HL-60 (cell line): ENCODE measurements at regions not wholly inside any gene's neighbourhood (a gene's known extent, or its start where the extent isn't known, plus 50 kb on each side); places are given as distances from the start of the nearest gene placed in this dataset.

Source experiments
- DNase-seq, 2 experiments: peaks; one replicate each; pipeline ENCODE4 v3.0.0-alpha.2; 2010 to 2020; ENCODE audit warnings: low read depth in 1 of 2, low spot score in 1 of 2
- H3K27ac ChIP-seq: fragments of 250-450 bp; sonication (Bioruptor Pico); replicated peaks from 2 replicates; pipeline ENCODE4 v1.5.1; 2020; ENCODE audit warnings: mild to moderate bottlenecking, moderate library complexity
- H3K27me3 ChIP-seq: fragments of 250-450 bp; sonication (Bioruptor Pico); 2 replicates; pipeline ENCODE4 v1.5.1; 2021; ENCODE audit warnings: mild to moderate bottlenecking, moderate library complexity; ENCODE audit not compliant: insufficient read depth, poor library complexity, severe bottlenecking
- H3K4me3 ChIP-seq: replicated peaks from 2 replicates; pipeline ENCODE4 v1.5.1; 2011; ENCODE audit warnings: mild to moderate bottlenecking, control low read depth, low read length; ENCODE audit not compliant: insufficient read depth
- GABPA ChIP-seq: IDR thresholded peaks from 2 replicates; pipeline ENCODE4 v1.6.1; 2012; ENCODE audit warnings: low read depth
- POLR2AphosphoS5 ChIP-seq: IDR thresholded peaks from 2 replicates; pipeline ENCODE4 v1.6.1; 2012; ENCODE audit warnings: low read depth
- REST ChIP-seq: IDR thresholded peaks from 2 replicates; pipeline ENCODE4 v1.6.1; 2012; ENCODE audit warnings: low read depth; ENCODE audit not compliant: insufficient replicate concordance
- SPI1 ChIP-seq: IDR thresholded peaks from 2 replicates; pipeline ENCODE4 v1.6.1; 2012; ENCODE audit warnings: low read depth, mild to moderate bottlenecking, borderline replicate concordance
- TF ChIP-seq, protein P1 (sequence below): IDR thresholded peaks from one replicate; pipeline ENCODE4 v1.5.1; 2011; ENCODE audit warnings: low read length, control low read depth, inconsistent platforms; ENCODE audit not compliant: insufficient read depth

DNA sequence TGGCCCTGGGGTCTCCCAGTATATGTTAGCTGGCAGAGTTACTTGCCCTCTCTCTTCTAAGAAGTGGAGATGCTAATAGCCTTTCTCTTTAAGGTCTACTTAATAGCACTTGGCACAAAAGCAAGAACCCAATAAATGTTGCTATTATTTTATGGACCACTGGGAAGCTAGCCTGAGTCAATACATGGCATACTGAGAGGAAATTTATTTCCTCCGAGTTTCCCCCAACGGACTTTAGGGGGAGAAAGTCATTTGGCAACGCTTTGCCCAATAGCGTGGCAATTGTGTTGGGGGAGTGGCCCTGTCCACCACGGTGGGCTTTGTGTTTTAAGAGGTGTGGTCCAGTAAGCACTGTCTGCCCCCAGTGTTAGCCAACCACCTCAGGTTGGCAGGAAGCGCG lies 87.4 kb upstream of the SMNDC1 start:
- no peak for DNase-seq
- TF ChIP-seq POLR2AphosphoS5 = no peak
- no peak for TF ChIP-seq SPI1
- TF ChIP-seq REST = no peak
- TF ChIP-seq, protein P1, sequence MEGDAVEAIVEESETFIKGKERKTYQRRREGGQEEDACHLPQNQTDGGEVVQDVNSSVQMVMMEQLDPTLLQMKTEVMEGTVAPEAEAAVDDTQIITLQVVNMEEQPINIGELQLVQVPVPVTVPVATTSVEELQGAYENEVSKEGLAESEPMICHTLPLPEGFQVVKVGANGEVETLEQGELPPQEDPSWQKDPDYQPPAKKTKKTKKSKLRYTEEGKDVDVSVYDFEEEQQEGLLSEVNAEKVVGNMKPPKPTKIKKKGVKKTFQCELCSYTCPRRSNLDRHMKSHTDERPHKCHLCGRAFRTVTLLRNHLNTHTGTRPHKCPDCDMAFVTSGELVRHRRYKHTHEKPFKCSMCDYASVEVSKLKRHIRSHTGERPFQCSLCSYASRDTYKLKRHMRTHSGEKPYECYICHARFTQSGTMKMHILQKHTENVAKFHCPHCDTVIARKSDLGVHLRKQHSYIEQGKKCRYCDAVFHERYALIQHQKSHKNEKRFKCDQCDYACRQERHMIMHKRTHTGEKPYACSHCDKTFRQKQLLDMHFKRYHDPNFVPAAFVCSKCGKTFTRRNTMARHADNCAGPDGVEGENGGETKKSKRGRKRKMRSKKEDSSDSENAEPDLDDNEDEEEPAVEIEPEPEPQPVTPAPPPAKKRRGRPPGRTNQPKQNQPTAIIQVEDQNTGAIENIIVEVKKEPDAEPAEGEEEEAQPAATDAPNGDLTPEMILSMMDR = no peak
- no peak for TF ChIP-seq GABPA
- no peak overlapping the region for H3K27ac ChIP-seq
- no peaks in the 10 kb centered on the region for H3K27me3 ChIP-seq
- H3K4me3 ChIP-seq = no peak overlapping the region

GRCh38 chr10:110392868-110393740 lies 88.4 kb upstream of the SMNDC1 start:
- Histone ChIP-seq H3K27ac (no peak overlapping the region), H3K4me3 (no peak overlapping the region), H3K27me3 (no peaks in the 10 kb centered on the region)
- no peak for DNase-seq
- no peak for TF ChIP-seq GABPA
- no peak for TF ChIP-seq POLR2AphosphoS5
- no peak for TF ChIP-seq SPI1
- TF ChIP-seq, protein P1 = no peak
- TF ChIP-seq REST = no peak

DNA sequence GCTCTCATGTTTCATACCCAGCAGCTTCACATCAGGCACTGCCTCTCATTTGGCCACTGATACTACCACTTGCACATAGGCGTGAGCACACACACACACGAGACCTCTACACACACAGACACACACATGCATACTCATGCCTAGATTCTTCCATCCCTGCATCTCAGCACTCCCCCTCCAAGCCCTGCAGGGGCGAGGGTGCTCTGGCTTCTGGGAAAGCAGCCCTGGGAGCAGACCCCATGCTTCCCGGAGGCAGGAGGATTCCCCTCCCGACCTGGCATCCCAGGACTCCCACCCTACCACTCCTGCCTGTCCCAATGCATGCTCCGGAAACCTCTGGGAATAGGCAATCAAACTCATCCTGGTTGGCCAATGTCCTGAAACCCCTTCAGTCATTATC lies 89.1 kb upstream of the SMNDC1 start:
- DNase-seq = no peak
- Histone ChIP-seq H3K27ac (no peak overlapping the region), H3K27me3 (no peaks in the 10 kb centered on the region), H3K4me3 (no peak overlapping the region)
- TF ChIP-seq SPI1 (no peak), GABPA (no peak), REST (no peak), POLR2AphosphoS5 (no peak)
- TF ChIP-seq, protein P1 = no peak
